Lower leg skin (tissue), 3 donors: ENCODE measurements at regions not wholly inside any gene's neighbourhood (a gene's known extent, or its start where the extent isn't known, plus 50 kb on each side); places are given as distances from the start of the nearest gene placed in this dataset.

ENCODE experiments used
- POLR2A ChIP-seq, 2 donors: fragments of 450-650 bp; IDR thresholded peaks; one replicate each; pipeline ENCODE4 v1.6.1; 2016 to 2017; ENCODE audit warnings: antibody characterized with exemption in 2 of 2, mild to moderate bottlenecking in 1 of 2, moderate library complexity in 1 of 2
- TF ChIP-seq, protein P1 (sequence below), 3 donors: fragments of 450-650 bp; IDR thresholded peaks; one replicate each; pipeline ENCODE4 v1.5.1; 2016; ENCODE audit warnings: antibody characterized with exemption in 3 of 3, mild to moderate bottlenecking in 3 of 3, moderate library complexity in 2 of 3

DNA sequence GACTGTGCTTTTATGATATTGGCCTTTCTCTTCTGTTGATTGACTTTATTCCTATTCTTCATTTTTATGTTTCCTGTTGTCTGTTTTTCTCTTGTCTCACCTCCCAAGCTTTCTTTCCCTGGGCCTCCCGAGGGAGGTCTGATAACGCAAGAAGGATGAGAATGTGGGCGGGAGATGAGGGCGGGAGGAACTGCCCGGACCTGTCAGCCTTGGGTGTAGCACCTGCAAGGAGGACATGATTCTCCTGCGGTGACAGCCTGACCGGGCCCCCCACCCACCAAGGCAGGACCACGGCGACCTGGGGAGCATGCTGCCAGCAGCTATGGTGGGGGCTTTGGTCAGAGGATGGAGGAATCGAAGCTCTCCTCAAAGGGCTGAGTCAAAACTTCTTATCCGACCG is 86.9 kb downstream of the PLEKHG1 start:
- no peak for TF ChIP-seq POLR2A (IDR thresholded peaks at IDR 0.05)
- TF ChIP-seq, protein P1, sequence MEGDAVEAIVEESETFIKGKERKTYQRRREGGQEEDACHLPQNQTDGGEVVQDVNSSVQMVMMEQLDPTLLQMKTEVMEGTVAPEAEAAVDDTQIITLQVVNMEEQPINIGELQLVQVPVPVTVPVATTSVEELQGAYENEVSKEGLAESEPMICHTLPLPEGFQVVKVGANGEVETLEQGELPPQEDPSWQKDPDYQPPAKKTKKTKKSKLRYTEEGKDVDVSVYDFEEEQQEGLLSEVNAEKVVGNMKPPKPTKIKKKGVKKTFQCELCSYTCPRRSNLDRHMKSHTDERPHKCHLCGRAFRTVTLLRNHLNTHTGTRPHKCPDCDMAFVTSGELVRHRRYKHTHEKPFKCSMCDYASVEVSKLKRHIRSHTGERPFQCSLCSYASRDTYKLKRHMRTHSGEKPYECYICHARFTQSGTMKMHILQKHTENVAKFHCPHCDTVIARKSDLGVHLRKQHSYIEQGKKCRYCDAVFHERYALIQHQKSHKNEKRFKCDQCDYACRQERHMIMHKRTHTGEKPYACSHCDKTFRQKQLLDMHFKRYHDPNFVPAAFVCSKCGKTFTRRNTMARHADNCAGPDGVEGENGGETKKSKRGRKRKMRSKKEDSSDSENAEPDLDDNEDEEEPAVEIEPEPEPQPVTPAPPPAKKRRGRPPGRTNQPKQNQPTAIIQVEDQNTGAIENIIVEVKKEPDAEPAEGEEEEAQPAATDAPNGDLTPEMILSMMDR (IDR thresholded peaks at IDR 0.05): no peak
